ENCODE measurements at regions not wholly inside any gene's neighbourhood (a gene's known extent, or its start where the extent isn't known, plus 50 kb on each side); places are given as distances from the start of the nearest gene placed in this dataset.

- DNase-seq (ENCODE audit: low read depth), result no peak
These were observed 341.7 kb downstream of the REEP3 start for GRCh38 chr10:63862860-63863259.

- DNase-seq (ENCODE audit: low read depth), result no peak
These were observed 344.0 kb downstream of the REEP3 start for GRCh38 chr10:63865210-63865609.

GRCh38 chr10:63866075-63866746 lies 345.0 kb downstream of the REEP3 start:
- DNase-seq (ENCODE audit: low read depth), result no peak

- no peak for DNase-seq (ENCODE audit: low read depth)
These were observed 345.5 kb downstream of the REEP3 start for GRCh38 chr10:63866747-63867140.

GRCh38 chr10:63878428-63878827 lies 357.2 kb downstream of the REEP3 start:
- DNase-seq (ENCODE audit: low read depth), result no peak

GRCh38 chr10:63883861-63884260 lies 362.7 kb downstream of the REEP3 start:
- DNase-seq (ENCODE audit: low read depth), result no peak

- DNase-seq (ENCODE audit: low read depth), result no peak
These were observed 363.2 kb downstream of the REEP3 start for GRCh38 chr10:63884426-63884825.

GRCh38 chr10:63885156-63885555 lies 364.0 kb downstream of the REEP3 start:
- no peak for DNase-seq (ENCODE audit: low read depth)

GRCh38 chr10:63886281-63887022 lies 365.3 kb downstream of the REEP3 start:
- DNase-seq (ENCODE audit: low read depth), result no peak

GRCh38 chr10:63887023-63887589 lies 365.9 kb downstream of the REEP3 start:
- no peak for DNase-seq (ENCODE audit: low read depth)

GRCh38 chr10:63887600-63888370 lies 366.6 kb downstream of the REEP3 start:
- DNase-seq (ENCODE audit: low read depth), result no peak

GRCh38 chr10:63889803-63890202 lies 368.6 kb downstream of the REEP3 start:
- DNase-seq (ENCODE audit: low read depth), result no peak

GRCh38 chr10:63896992-63897391 lies 375.8 kb downstream of the REEP3 start:
- no peak for DNase-seq (ENCODE audit: low read depth)

GRCh38 chr10:63899673-63900300 lies 378.6 kb downstream of the REEP3 start:
- DNase-seq (ENCODE audit: low read depth), result no peak

- DNase-seq (ENCODE audit: low read depth), result no peak
These were observed 380.0 kb downstream of the REEP3 start for GRCh38 chr10:63901228-63901627.

- no peak for DNase-seq (ENCODE audit: low read depth)
These were observed 380.7 kb downstream of the REEP3 start for GRCh38 chr10:63901881-63902280.

GRCh38 chr10:63910806-63911205 lies 389.6 kb downstream of the REEP3 start:
- no peak for DNase-seq (ENCODE audit: low read depth)

GRCh38 chr10:63915240-63915639 lies 394.0 kb downstream of the REEP3 start:
- DNase-seq (ENCODE audit: low read depth), result no peak

GRCh38 chr10:63917363-63917762 lies 396.2 kb downstream of the REEP3 start:
- no peak for DNase-seq (ENCODE audit: low read depth)

GRCh38 chr10:63919575-63920279 lies 398.5 kb downstream of the REEP3 start:
- DNase-seq (ENCODE audit: low read depth), result no peak

GRCh38 chr10:63920926-63921325 lies 399.7 kb downstream of the REEP3 start:
- DNase-seq (ENCODE audit: low read depth), result no peak
